KMS-11 (cell line): ENCODE measurements at regions not wholly inside any gene's neighbourhood (a gene's known extent, or its start where the extent isn't known, plus 50 kb on each side); places are given as distances from the start of the nearest gene placed in this dataset.

Experiments
- H2AFZ ChIP-seq: fragments of 200-600 bp; sonication (generic); 2 replicates; pipeline ENCODE4 v1.6.1; 2016; ENCODE audit warnings: antibody characterized with exemption, mixed run types, low read depth
- H3K27ac ChIP-seq: fragments of 200-600 bp; sonication (generic); 2 replicates; pipeline ENCODE4 v1.6.1; 2016; ENCODE audit warnings: mild to moderate bottlenecking, mixed run types
- H3K27me3 ChIP-seq: fragments of 200-600 bp; sonication (generic); 2 replicates; pipeline ENCODE4 v1.6.1; 2017; ENCODE audit warnings: mild to moderate bottlenecking, low read depth, mixed run types, moderate library complexity; ENCODE audit not compliant: insufficient read depth
- H3K36me3 ChIP-seq: fragments of 200-600 bp; sonication (generic); 2 replicates; pipeline ENCODE4 v1.6.1; 2017; ENCODE audit warnings: mild to moderate bottlenecking, mixed run types; ENCODE audit not compliant: insufficient read depth
- H3K4me1 ChIP-seq: fragments of 200-600 bp; sonication (generic); 2 replicates; pipeline ENCODE4 v1.6.1; 2016; ENCODE audit warnings: mild to moderate bottlenecking, low read depth, mixed run types; ENCODE audit not compliant: poor library complexity, severe bottlenecking
- H3K4me2 ChIP-seq: fragments of 200-600 bp; sonication (generic); 2 replicates; pipeline ENCODE4 v1.7.0; 2016; ENCODE audit warnings: mild to moderate bottlenecking, mixed run types
- H3K4me3 ChIP-seq: fragments of 200-600 bp; sonication (generic); IDR thresholded peaks from 2 replicates; pipeline ENCODE4 v1.6.1; 2017; ENCODE audit warnings: low read depth, low read length, mixed read lengths; ENCODE audit not compliant: insufficient read depth
- H3K79me2 ChIP-seq: fragments of 200-600 bp; sonication (generic); 2 replicates; pipeline ENCODE4 v1.6.1; 2016; ENCODE audit warnings: low read depth, mixed run types; ENCODE audit not compliant: insufficient read depth
- H3K9ac ChIP-seq: fragments of 200-600 bp; sonication (generic); 2 replicates; pipeline ENCODE4 v1.6.1; 2016; ENCODE audit warnings: mild to moderate bottlenecking, mixed run types
- H4K20me1 ChIP-seq: fragments of 200-600 bp; sonication (generic); 2 replicates; pipeline ENCODE4 v1.6.1; 2016; ENCODE audit warnings: mild to moderate bottlenecking, mixed run types; ENCODE audit not compliant: insufficient read depth
- CTCF ChIP-seq: fragments of 200-600 bp; sonication (generic); conservative IDR thresholded peaks from 2 replicates; pipeline ENCODE4 v1.6.1; 2017; ENCODE audit warnings: low read depth, mild to moderate bottlenecking, antibody characterized with exemption, low read length, moderate library complexity, mixed read lengths

- no peaks in the 10 kb centered on the region for H3K36me3 ChIP-seq
- H3K4me2 ChIP-seq = no peak overlapping the region
- no peak overlapping the region for H2AFZ ChIP-seq
- H4K20me1 ChIP-seq = no peaks in the 10 kb centered on the region
- no peak overlapping the region for H3K9ac ChIP-seq
- TF ChIP-seq CTCF = no peak
- H3K27ac ChIP-seq = no peak overlapping the region
- no peaks in the 10 kb centered on the region for H3K4me1 ChIP-seq
- no peaks in the 10 kb centered on the region for H3K79me2 ChIP-seq
- H3K27me3 ChIP-seq = no peaks in the 10 kb centered on the region; the same call in 1 of the 2 replicates
- H3K4me3 ChIP-seq = no peak overlapping the region
Observed at GRCh38 chr15:85298366-85298765, 82.0 kb upstream of the AKAP13 start.

- H3K9ac ChIP-seq = no peak overlapping the region
- no peak overlapping the region for H2AFZ ChIP-seq
- no peak overlapping the region for H3K4me2 ChIP-seq
- no peaks in the 10 kb centered on the region for H4K20me1 ChIP-seq
- H3K27ac ChIP-seq = no peak overlapping the region
- no peaks in the 10 kb centered on the region; the same call in 1 of the 2 replicates for H3K27me3 ChIP-seq
- H3K79me2 ChIP-seq = no peaks in the 10 kb centered on the region
- no peak for TF ChIP-seq CTCF
- H3K4me1 ChIP-seq = no peaks in the 10 kb centered on the region
- no peak overlapping the region for H3K4me3 ChIP-seq
- H3K36me3 ChIP-seq = no peaks in the 10 kb centered on the region
Observed at GRCh38 chr15:85298941-85299340, 81.5 kb upstream of the AKAP13 start.

- Histone ChIP-seq H3K4me1 (no peaks in the 10 kb centered on the region), H3K9ac (no peak overlapping the region), H3K27me3 (no peaks in the 10 kb centered on the region; the same call in 1 of the 2 replicates), H3K79me2 (no peaks in the 10 kb centered on the region), H4K20me1 (no peaks in the 10 kb centered on the region), H3K36me3 (no peaks in the 10 kb centered on the region), H2AFZ (no peak overlapping the region), H3K27ac (no peak overlapping the region), H3K4me3 (no peak overlapping the region), H3K4me2 (no peak overlapping the region)
- no peak for TF ChIP-seq CTCF
Observed at GRCh38 chr15:85302271-85302670, 78.1 kb upstream of the AKAP13 start.

GRCh38 chr15:85305050-85305449 is 75.4 kb upstream of the AKAP13 start:
- no peaks in the 10 kb centered on the region for H4K20me1 ChIP-seq
- no peak for TF ChIP-seq CTCF
- no peaks in the 10 kb centered on the region for H3K36me3 ChIP-seq
- no peak overlapping the region for H3K9ac ChIP-seq
- H3K4me3 ChIP-seq = no peak overlapping the region
- H2AFZ ChIP-seq = no peak overlapping the region
- no peak overlapping the region for H3K27ac ChIP-seq
- H3K4me2 ChIP-seq = no peak overlapping the region
- H3K79me2 ChIP-seq = no peaks in the 10 kb centered on the region
- H3K4me1 ChIP-seq = no peaks in the 10 kb centered on the region
- H3K27me3 ChIP-seq = no peaks in the 10 kb centered on the region; the same call in 1 of the 2 replicates
